ENCODE measurements at regions not wholly inside any gene's neighbourhood (a gene's known extent, or its start where the extent isn't known, plus 50 kb on each side); places are given as distances from the start of the nearest gene placed in this dataset.
"Not testable (repeated sequence)": the region's sequence is repeated elsewhere in the genome, so short reads cannot be mapped to it uniquely, and the experiment has no call there.

DNA sequence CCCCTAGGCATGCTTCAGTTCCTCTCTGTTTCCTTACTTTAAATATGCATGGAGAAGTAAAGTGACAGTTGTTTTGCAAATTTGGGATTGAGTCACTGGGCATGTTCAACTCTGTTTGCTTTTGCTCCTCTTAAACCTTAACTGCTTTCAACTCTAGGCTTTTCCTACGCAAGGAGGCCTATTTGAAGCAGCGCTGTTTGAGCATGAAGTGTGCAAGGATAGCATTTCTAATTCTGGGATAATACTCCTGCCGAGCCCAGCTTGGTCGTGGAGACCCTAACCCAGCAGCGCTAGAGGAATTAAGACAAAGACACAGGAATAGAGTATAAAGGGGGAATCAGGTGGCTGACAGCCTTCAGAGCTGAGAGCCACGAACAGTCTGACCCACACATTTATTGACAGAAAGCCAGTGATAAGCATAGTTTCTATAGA is 803.4 kb upstream of the CDH10 start:
- H3K4me3 Mint-ChIP-seq (ENCODE audit: unreplicated experiment) = no peak overlapping the region

DNA sequence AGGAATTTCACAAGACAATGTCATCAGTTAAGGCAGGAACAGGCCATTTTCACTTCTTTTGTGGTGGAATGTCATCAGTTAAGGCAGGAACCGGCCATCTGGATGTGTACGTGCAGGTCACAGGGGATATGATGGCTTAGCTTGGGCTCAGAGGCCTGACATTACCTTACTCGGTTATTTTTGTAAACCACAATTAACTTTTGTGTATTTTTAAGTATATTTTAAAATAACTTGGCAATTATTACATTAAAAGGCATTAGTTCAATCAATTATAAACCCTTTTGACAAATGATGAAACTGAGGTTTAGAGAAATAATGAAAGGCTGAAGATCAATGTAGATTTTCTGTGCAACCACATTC is 801.3 kb upstream of the CDH10 start:
- not testable (repeated sequence) for H3K4me1 Mint-ChIP-seq (ENCODE audit: low read depth); DNase-seq (ENCODE audit: low spot score); H3K27me3 Mint-ChIP-seq (ENCODE audit: low read depth); H3K36me3 Mint-ChIP-seq (ENCODE audit: low read depth); H3K4me3 Mint-ChIP-seq (ENCODE audit: unreplicated experiment); H3K27ac Mint-ChIP-seq (ENCODE audit: unreplicated experiment); H3K9me3 Mint-ChIP-seq (ENCODE audit: low read depth)

More for the DNA sequence above, 803.4 kb upstream of the CDH10 start:
- Mint-ChIP-seq H3K27me3 (ENCODE audit: low read depth) (no peaks in the 10 kb centered on the region), H3K36me3 (ENCODE audit: low read depth) (no peaks in the 10 kb centered on the region), H3K4me1 (ENCODE audit: low read depth) (no peaks in the 10 kb centered on the region), H3K27ac (ENCODE audit: unreplicated experiment) (no peak overlapping the region), H3K9me3 (ENCODE audit: low read depth) (no peaks in the 10 kb centered on the region)
- DNase-seq (ENCODE audit: low spot score) = no peak
- TF ChIP-seq, protein P1, sequence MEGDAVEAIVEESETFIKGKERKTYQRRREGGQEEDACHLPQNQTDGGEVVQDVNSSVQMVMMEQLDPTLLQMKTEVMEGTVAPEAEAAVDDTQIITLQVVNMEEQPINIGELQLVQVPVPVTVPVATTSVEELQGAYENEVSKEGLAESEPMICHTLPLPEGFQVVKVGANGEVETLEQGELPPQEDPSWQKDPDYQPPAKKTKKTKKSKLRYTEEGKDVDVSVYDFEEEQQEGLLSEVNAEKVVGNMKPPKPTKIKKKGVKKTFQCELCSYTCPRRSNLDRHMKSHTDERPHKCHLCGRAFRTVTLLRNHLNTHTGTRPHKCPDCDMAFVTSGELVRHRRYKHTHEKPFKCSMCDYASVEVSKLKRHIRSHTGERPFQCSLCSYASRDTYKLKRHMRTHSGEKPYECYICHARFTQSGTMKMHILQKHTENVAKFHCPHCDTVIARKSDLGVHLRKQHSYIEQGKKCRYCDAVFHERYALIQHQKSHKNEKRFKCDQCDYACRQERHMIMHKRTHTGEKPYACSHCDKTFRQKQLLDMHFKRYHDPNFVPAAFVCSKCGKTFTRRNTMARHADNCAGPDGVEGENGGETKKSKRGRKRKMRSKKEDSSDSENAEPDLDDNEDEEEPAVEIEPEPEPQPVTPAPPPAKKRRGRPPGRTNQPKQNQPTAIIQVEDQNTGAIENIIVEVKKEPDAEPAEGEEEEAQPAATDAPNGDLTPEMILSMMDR (IDR thresholded peaks at IDR 0.05) = no peak

DNA sequence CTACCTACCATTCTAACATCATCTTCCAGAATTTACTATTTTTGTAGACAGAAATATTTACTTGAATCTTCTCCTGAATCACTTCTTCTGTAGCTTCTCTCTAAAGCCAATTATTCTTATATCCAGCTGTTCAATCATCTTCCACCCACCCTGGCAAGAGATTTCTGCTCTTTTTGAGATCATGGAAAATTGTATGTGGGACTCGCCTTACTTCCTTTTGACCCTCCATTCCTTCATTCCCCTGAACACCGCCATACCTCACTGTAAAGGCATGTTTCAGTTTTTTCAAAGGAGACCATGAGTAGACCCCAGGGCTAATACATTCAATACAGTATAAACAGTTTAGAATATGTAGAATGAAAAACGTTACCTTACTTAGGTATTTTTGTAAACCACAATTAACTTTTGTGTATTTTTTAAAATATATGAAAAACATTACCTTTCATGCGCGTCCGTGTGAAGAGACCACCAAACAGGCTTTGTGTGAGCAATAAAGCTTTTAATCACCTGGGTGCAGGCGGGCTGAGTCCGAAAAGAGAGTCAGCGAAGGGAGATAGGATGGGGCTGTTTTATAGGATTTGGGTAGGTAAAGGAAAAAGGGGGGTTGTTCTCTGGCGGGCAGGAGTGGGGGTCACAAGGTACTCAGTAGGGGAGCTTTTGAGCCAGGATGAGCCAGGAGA is 800.7 kb upstream of the CDH10 start:
- H3K27ac Mint-ChIP-seq (ENCODE audit: unreplicated experiment); DNase-seq (ENCODE audit: low spot score); H3K9me3 Mint-ChIP-seq (ENCODE audit: low read depth); H3K27me3 Mint-ChIP-seq (ENCODE audit: low read depth); H3K4me1 Mint-ChIP-seq (ENCODE audit: low read depth); H3K4me3 Mint-ChIP-seq (ENCODE audit: unreplicated experiment); H3K36me3 Mint-ChIP-seq (ENCODE audit: low read depth): not testable (repeated sequence)

DNA sequence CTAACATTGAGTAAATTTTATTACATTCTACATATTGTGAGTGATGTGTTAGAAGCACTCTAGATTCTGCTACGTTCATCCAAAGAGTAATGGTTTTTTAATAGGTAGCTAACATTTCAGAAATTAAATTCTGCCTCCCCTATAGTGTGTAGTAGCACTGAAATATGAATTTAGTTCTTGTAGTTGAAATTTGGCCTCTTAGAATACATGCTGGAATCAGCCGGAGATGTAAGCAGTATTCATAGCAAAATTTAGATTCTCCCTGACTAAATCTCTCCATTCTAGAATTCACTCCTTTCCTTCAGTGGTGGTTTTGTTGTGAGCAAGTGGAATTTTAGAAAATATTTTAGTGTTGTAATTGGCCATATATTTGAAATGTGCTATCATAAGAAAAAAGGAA is 799.9 kb upstream of the CDH10 start:
- Mint-ChIP-seq H3K36me3 (ENCODE audit: low read depth) (no peaks in the 10 kb centered on the region), H3K4me3 (ENCODE audit: unreplicated experiment) (no peak overlapping the region), H3K27ac (ENCODE audit: unreplicated experiment) (no peak overlapping the region), H3K9me3 (ENCODE audit: low read depth) (no peaks in the 10 kb centered on the region), H3K27me3 (ENCODE audit: low read depth) (no peaks in the 10 kb centered on the region), H3K4me1 (ENCODE audit: low read depth) (no peaks in the 10 kb centered on the region)
- TF ChIP-seq, protein P1 (IDR thresholded peaks at IDR 0.05) = no peak
- DNase-seq (ENCODE audit: low spot score) = no peak

DNA sequence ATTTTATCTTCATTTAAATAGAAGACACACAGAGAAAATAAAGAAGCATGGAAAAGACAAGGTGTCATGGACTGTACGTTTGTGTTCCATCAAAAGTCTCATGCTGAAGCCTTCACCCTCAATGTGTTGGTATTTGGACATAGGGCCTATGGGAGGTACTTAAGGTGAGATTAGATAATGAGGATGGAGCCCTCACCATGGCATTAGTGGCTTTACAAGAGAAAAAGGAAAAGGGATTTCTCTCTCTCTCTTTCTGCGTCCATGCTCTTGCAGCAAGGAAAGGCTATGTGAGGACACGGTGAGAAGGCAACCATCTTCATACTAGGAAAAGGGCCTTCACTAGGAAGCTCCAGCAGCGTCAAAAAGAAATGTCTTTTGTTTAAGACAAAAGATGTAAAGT is 797.0 kb upstream of the CDH10 start:
- H3K36me3 Mint-ChIP-seq (ENCODE audit: low read depth) = no peaks in the 10 kb centered on the region
- no peaks in the 10 kb centered on the region for H3K27me3 Mint-ChIP-seq (ENCODE audit: low read depth)
- no peak overlapping the region for H3K4me3 Mint-ChIP-seq (ENCODE audit: unreplicated experiment)
- H3K4me1 Mint-ChIP-seq (ENCODE audit: low read depth) = no peaks in the 10 kb centered on the region
- H3K9me3 Mint-ChIP-seq (ENCODE audit: low read depth) = no peaks in the 10 kb centered on the region
- no peak for DNase-seq (ENCODE audit: low spot score)
- no peak overlapping the region for H3K27ac Mint-ChIP-seq (ENCODE audit: unreplicated experiment)
- TF ChIP-seq, protein P1 (IDR thresholded peaks at IDR 0.05) = no peak

DNA sequence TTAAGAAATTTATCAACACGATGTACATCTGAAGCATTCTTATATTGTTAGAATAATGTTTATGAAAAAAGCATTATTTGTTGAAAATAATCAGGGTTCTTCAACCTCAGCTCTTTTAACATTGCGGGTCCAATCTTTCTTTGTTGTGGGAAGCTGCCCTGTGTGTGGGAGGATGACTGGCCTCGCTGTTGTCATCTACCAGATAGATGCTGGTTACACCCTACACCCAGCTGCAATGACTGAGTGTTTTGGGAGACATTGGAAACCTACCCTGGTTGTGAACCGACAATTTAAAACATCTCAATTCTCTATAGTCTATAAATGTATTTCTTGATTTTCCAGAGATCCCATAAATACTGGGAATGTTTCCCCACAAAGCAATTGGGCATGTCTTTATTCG is 794.2 kb upstream of the CDH10 start:
- Mint-ChIP-seq H3K27ac (ENCODE audit: unreplicated experiment) (no peak overlapping the region), H3K9me3 (ENCODE audit: low read depth) (no peaks in the 10 kb centered on the region), H3K4me3 (ENCODE audit: unreplicated experiment) (no peak overlapping the region), H3K27me3 (ENCODE audit: low read depth) (no peaks in the 10 kb centered on the region), H3K4me1 (ENCODE audit: low read depth) (no peaks in the 10 kb centered on the region), H3K36me3 (ENCODE audit: low read depth) (no peaks in the 10 kb centered on the region)
- no peak for DNase-seq (ENCODE audit: low spot score)
- TF ChIP-seq, protein P1 (IDR thresholded peaks at IDR 0.05) = no peak

DNA sequence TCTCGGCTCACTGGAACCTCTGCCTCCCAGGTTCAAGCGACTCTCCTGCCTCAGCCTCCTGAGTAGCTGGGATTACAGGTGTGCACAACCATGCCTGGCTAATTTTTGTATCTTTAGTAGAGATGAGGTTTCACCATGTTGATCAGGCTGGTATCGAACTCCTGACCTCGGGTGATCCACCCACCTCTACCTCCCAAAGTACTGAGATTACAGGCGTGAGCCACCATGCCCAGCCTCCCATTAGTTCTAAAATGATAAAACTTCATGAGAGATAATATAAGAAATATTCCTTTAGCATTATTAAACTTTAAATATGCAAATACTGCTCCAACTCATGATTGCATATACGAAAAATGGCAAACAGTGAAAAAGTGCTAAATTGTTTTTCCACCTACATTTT is 793.6 kb upstream of the CDH10 start:
- H3K9me3 Mint-ChIP-seq (ENCODE audit: low read depth); H3K4me1 Mint-ChIP-seq (ENCODE audit: low read depth); H3K36me3 Mint-ChIP-seq (ENCODE audit: low read depth); H3K4me3 Mint-ChIP-seq (ENCODE audit: unreplicated experiment); H3K27ac Mint-ChIP-seq (ENCODE audit: unreplicated experiment); H3K27me3 Mint-ChIP-seq (ENCODE audit: low read depth); DNase-seq (ENCODE audit: low spot score): not testable (repeated sequence)
